ENCODE measurements at regions not wholly inside any gene's neighbourhood (a gene's known extent, or its start where the extent isn't known, plus 50 kb on each side); places are given as distances from the start of the nearest gene placed in this dataset.

- POLR2A ChIA-PET (ENCODE audit: low non-redundant PET): no interaction called here
- TF ChIP-seq CTCF (conservative IDR thresholded peaks at IDR 0.05; ENCODE audit: low read depth): no peak
- CTCF ChIA-PET: interaction anchor here (0.6 kb wide), 1 partner anchor 514 kb away, joined by 3 read pairs; no protein-coding TSS in a partner anchor
- H3K27ac ChIP-seq: no peak overlapping the region
- no peak for DNase-seq (ENCODE audit: low spot score)
Measured at GRCh38 chr6:166678426-166678825, 51.4 kb upstream of the RPS6KA2 start.

GRCh38 chr6:166677941-166678340 is 50.9 kb upstream of the RPS6KA2 start:
- CTCF ChIA-PET: interaction anchor here (0.6 kb wide), 1 partner anchor 514 kb away, joined by 3 read pairs; no protein-coding TSS in a partner anchor
- peak overlapping the region; percentile 28; the same call in 1 of the 2 replicates for H3K27ac ChIP-seq
- no peak for TF ChIP-seq CTCF (conservative IDR thresholded peaks at IDR 0.05; ENCODE audit: low read depth)
- no peak for DNase-seq (ENCODE audit: low spot score)
- POLR2A ChIA-PET (ENCODE audit: low non-redundant PET): no interaction called here
